ENCODE measurements at regions not wholly inside any gene's neighbourhood (a gene's known extent, or its start where the extent isn't known, plus 50 kb on each side); places are given as distances from the start of the nearest gene placed in this dataset.

DNA sequence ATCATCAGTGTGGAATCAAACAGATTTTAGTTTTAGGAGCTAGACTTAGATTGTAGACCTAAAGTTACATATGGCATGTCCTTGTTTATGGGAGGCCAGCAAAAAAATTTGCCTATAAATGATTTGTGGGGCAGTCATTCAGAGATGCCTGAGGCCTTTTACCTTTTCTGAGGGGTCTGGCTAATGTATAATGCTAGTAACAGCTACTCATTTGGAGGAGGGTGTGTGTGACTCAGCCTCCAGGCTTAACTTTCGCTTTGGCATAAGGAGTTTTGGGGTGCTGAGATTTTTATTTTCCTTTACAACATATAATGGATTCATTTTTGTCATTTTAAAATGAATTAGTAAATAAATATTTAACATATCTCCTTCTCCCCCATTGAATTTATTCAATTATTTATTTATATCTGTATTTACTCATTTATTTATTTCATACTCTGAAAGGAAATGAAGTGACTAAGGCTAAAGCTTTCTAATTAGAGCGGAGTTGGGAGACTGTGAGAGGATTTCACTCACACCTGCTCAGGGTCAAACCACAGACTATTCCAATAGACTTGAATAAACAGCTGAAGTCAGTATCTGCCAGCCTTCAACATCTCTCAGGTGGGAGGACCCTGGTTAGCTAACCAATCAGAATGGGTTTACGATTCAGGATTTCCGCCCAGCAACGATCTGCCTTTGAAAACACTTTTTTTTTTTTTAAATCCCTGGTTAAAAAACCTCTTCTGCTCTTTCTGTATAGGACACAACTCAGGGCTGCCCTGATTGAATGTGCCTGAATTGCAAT, 487.5 kb upstream of the SGCD start:
- no peak for DNase-seq (ENCODE audit: low spot score)

DNA sequence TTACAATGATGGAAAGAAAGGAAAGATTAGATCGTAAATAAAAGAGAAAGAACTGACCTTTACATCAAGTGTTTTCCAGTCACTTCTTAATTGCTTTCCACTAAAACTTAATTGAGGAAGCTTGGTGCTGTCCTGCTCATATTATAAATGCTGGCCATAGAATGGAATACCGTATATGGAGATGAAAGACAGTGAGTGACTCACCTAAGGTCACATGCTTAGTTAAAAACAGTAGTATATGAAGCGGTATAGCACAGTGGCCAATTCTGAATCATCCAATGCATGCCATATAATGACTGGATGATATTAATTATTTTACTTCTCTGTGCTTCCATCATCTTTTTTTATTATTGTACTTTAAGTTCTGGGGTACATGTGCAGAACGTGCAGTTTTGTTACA, 482.4 kb upstream of the SGCD start:
- DNase-seq (ENCODE audit: low spot score), result no peak

DNA sequence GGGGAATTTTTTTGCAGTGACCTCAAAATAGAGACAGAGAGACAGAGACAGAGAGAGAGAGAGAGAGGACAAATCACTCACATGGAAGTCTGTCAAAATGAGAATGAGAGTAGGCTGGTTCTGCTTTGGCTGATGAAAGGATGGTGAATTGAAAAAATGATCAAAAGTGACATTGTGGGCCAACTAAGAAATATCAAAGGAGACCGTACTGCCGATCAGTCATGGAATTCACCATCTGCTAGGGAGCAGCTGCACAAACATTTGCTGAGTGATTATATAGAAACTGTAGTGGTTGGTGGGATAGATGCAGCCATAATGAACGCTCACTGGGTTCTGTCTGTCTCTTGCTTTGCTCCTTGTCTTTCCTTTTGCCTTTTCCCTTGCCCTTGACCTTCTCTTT, 476.6 kb upstream of the SGCD start:
- DNase-seq (ENCODE audit: low spot score), result no peak

DNA sequence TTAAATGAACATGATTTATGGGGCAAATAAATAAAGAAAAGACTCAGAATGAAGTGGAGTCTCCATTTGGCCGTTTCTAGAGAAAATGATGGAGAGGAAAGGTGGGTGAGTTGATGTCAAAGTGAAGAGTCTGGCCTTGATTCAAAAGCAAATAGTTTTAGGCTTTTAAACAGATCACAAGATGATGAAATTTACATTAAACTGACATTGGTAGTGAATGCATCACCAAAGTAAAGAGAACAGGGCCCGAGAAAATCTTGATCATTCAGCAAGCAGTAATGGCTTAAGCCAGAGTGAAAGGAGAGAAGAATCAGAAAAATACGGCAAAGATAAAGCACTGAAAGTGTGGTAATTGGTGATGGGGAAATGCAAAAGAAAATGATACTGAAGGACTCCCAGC, 460.0 kb upstream of the SGCD start:
- no peak for DNase-seq (ENCODE audit: low spot score)

DNA sequence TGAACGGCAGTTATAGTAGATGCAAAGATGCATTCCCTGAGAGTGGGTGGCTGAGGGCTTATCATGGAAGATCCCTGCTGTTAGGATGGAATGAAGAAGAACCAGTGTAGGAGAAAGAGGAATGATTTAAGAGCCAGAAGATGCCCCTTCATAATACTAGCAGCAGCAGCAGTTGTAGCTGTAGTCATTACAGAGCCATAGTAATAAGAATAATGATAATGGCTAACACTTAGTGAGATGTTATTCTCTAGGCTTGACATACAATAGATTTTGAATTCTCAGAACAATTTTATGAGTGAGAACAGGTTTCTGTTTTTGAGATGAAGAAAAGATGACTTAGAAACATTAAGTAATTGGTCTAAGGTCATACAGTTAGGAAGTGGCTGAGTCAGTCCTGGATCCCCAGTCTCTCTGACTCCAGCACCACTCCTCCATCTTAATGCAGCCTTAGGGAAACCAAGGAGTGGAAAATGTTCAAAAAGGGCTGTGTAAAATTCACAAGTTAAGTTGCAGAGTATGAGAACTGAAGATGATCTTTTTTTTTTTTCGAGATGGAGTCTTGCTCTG, 459.4 kb upstream of the SGCD start:
- no peak for DNase-seq (ENCODE audit: low spot score)

DNA sequence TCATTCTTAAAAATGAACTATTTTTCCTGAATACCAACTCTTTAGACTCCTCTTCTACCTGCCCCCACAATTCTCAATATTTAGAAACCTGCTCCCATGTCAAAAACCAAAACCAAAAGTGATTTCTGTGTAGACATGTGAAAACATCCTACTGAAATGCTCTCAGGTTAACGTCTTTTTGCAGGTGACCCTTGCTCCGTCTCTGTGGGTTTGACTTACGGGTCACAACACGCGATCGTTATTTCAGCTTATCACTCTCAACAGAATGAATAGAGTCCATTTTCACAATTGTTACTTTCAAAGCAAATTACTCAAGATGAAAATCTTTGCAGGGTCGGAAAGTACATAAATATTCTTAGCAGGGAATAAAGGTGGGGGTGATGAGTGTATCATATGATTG, 456.3 kb upstream of the SGCD start:
- no peak for DNase-seq (ENCODE audit: low spot score)

DNA sequence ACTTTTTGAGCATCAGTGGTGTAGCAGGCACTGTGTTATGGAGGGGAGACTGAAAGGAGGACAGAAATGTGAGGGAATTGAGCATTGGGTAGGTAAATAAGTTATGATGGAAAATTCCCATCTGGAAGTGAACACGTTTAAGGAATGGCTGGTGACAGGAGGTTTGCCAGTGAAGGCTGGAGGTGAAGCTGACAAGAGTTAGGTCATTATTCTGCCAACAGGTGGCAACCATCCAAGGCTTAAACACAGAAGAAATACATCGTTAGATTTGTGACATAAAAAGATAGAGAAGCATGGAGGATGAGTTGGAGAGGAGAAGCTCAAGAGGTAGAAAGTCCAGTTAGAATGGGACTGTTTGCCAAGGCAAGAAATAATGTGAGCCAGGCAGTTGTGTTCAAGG, 455.3 kb upstream of the SGCD start:
- DNase-seq (ENCODE audit: low spot score), result no peak

DNA sequence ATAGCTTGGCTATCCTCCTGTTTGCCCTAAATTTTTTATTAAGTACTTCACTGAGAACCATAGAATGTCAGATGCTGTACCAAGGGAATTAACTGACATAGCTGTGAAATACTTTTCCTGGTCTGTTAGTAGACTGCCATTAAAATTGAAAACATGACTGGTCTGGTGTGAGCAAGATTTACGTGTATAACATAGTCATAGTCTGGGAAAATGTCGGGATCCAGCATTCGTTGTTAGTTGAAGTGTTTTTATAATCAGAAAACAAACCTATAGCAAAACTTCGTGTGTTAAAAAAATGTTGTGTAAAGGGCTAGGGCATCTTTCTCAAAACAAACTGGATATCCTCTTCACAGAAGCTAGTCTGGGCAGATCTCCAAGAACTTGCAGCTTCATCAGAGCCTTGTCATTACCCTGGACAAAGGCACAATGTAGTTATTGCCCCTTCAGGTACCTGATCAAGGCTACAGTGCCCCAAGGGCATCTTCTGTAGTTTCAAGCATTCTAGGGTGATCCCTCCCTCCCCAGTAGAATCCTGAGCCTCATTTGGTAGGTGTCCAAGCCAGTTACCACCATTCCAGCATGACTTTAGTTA, 454.2 kb upstream of the SGCD start:
- DNase-seq (ENCODE audit: low spot score), result no peak

DNA sequence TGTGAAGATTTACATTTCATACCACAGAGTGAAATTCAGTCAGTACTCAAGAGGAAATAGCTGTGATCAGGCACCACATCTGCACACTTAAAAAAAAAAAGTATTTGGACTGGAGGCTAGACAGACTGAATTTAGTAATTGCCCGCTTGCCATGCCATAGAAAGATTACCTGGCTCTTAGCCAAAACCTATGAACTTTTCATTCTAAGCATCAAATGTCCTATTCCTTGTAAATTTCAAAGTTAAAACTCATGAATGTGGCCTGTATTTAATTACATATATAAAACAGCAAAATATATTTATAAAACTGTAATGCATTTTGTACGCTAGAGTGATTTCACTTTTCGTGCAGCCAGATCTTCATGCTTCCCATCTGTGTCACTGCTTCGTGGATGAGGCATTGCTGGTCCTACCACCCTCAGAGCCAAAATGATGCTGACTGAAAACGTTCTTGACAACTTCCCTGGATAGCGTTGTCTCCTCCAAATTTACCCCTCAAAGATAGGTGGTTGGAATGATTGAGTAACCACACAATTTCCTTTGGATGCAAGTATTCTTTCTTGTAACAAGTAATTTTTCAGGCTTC, 447.9 kb upstream of the SGCD start:
- DNase-seq (ENCODE audit: low spot score), result no peak

DNA sequence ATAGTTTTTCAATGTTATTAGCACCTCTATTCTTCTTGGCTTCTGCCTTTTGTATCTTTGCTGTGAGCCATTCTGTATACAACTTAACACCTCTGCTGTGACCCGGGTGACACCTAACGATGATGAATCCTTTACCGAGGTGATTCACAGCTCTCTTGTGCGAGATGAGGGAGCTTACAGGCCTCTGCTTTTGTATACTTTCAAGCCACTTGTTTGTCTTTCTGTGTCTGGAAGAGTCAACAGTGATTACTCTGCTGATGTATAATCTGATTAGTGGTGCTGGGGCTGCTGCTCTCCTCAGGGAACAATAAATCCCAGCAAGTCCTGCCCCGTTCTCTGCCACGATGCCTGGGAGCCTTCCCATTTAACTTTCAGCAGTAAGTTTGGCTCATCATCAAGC, 442.9 kb upstream of the SGCD start:
- no peak for DNase-seq (ENCODE audit: low spot score)

DNA sequence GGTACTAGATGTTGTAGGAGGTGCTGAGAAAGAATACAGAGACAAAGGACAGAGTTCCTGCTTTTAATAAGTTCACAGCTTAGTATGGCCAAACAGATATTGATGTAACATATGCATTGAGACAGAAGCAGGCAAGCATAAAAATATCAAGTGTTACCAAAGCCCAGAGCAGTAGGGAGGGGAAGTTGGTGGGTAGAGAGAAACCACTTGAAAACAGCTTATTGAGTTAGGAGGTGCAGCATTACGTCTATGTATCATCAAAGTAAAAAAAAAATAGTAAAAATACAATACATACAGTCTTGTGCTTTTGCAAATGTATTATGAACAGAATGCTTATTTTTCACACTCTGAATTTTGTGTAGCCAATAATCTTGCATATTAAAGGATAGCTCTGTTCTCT, 441.8 kb upstream of the SGCD start:
- DNase-seq (ENCODE audit: low spot score), result no peak

DNA sequence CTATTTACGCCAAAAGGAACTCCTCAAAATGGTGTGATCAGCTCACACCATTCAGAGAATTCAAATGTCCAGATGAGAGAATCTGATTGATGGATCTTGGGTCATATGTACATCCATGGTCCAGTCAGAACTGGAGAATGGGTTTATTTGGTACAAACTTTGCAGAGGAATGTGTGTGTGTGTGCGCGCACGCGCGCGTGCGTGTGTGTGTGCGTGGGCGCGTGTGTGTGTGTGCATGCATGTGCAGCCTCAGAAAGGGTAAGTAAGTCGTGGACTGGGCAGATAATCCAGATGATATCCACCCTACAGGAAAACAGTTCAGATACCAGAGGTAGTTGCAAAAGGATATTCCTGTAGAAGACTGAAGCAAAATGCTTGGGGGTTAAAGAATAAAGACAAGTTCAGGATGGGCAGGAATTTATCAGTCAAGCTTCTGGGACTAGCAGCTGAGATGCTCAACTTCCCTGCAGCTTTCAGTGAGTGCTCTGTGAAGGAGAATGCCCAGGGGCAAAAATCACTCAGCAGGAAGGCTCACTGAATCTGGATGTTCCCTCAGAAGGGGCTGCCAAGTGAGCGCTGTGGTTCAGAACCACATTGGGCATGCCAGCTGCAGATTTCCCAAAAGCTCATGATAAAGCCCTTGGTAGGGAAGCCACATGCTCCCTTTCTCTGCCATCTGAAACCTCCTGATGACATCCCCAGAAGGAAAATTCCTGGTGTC, 440.5 kb upstream of the SGCD start:
- no peak for DNase-seq (ENCODE audit: low spot score)

DNA sequence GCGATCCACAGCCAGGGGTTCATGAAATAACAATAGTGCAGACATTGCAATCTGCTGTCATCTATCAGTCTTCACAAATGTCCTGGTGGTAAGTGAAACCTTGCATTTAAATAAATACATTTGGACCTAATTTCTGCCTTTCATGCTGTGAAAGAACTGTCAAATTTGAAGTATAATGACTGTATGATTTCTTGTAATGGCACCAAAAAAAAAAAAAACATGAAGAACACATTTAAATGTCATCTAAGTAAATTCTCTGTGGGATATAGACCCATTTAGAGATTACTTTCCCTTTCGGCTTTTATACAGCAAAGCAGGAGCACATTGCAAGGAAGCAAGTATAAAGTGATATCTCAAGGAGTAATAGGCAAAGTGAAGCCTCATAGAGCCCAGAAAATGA, 431.5 kb upstream of the SGCD start:
- no peak for DNase-seq (ENCODE audit: low spot score)

DNA sequence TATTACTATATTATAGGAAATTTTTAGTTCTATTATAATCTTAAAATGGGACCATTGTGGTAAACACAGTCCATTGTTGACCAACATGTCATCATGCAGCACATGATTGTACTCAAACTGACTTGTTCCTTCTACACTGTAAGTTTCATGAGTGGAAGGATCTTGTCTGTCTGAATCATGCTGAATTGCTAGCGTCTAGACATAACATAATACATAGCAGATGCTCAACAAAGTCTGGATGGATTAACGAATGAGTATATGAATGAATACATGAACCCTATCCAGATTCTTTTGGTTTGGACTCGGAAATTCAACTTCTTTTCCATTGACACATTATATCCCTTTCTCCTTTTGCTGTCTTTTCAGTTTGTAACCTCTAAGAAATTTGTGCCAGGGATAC, 429.2 kb upstream of the SGCD start:
- DNase-seq (ENCODE audit: low spot score), result no peak

DNA sequence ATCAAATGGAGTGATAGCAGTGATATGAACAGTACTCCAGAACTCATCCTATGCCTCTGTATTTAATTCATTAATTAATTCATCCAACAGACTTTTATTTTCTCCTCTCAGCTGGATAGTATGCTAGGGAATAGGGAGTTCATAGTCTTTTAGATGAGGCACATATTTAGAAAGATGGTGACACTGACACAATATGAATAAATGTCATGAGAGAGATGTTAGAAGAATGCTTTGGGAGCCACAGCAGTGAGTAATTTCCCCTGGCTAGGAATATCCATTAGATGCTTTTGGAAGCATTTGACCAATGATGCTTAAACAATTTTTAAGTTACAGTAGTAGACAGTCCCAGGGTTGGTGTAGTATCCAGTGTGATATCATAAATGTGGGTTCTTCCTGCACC, 428.7 kb upstream of the SGCD start:
- DNase-seq (ENCODE audit: low spot score), result no peak

DNA sequence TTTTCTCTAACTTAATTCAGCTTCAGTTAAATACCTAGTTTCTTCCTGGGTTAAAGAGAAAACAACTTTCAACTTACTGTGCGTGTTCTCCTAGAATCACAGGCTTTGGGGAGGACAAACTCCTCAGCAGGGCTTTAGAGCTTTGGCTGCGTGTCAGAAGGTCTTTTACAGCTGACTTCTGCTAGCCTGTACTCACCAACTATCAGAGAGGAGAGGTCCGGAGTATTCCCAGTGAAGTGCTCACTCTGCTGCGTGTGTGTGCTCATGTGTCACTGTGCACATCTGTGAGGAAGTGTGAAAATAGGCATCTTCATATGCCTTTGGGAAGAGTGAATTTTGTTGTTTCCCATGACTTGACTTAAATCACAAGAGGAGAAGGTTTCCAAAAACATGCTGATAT, 423.2 kb upstream of the SGCD start:
- DNase-seq (ENCODE audit: low spot score), result no peak

DNA sequence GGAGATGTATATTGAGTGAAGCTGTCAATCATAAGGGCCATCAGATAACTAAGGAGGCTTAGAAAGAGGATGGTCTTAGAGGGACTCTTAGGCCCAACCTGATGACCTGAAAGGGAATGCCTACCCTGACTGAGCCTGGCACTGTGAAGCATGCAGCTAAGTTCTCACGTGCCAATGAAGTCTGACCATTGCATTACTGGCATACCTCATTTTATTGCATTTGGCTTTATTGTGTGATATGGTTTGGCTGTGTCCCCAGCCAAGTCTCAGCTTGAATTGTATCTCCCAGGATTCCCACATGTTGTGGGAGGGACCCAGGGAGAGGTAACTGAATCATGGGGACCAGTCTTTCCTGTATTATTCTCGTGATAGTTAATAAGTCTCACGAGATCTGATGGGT, 421.6 kb upstream of the SGCD start:
- DNase-seq (ENCODE audit: low spot score), result no peak

DNA sequence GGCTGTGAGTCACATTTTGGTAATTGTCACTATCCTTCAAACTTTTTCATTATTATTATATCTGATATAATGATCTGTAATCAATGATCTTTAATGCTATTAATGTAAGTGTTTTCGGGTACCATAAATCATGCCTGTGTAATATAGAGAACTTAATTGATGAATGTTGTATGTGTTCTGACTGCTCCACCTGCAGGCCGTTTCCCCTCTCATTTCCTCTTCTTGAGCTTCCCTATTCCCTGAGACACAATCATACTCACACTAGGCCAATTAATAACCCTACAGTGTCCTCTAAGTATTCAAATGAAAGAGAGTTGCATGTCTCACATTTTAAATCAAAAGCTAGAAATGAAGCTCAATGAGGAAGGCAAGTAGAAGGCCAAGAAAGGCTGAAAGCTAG, 420.9 kb upstream of the SGCD start:
- no peak for DNase-seq (ENCODE audit: low spot score)

DNA sequence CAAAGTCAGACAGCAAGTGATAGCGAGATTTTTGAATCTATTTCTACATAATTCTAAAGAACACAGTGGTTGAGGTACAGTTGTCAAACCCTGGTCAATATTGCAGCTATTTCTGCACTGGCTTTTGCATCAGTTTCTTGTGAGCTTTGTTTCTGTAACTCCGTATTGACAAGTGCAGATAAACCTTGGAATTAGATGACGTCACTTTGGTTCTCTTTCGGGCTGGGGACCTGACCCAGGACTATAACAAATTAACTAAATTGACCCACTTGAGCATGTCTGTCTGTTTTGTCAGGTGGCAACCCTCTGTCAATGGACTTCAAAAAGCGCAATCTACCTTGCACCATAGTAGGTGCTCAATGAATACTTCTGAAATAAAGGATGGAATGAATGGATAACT, 418.4 kb upstream of the SGCD start:
- DNase-seq (ENCODE audit: low spot score), result no peak

DNA sequence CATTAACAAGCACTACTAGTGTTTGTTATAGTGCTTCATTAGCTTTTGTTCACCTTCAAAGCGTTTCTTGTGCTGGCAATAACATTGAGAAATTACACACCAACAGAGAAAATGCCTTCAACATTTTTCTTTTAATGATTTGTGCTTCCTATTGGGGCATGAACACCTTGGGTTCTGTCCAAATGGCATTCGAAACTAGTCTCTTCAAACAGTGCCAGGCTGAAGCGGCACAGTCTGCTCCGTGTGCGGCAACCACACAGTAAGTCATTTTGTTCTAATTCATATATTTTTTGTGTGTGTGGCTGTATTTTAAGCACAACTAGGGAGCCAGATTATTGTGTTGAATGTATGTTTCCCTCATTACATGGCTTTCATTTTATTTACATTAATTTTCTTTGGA, 414.7 kb upstream of the SGCD start:
- DNase-seq (ENCODE audit: low spot score), result no peak

DNA sequence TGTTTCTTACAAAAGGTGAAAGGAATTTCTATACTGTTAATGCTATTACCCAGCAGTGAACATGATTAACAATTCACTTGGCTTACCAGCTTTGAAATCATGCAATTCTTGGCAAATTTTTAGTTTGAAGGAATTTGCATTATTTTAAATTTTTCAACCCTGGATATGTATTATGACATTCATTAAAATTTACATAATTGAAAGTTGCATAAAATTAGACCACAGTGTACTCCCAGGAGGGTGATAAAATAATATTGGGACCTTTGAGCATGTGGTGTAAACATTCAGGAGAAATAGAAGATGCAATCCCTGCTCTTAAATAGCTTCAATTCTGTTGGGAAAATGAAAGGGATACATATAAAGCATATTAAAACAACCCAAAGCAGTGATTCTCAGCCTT, 412.2 kb upstream of the SGCD start:
- no peak for DNase-seq (ENCODE audit: low spot score)

DNA sequence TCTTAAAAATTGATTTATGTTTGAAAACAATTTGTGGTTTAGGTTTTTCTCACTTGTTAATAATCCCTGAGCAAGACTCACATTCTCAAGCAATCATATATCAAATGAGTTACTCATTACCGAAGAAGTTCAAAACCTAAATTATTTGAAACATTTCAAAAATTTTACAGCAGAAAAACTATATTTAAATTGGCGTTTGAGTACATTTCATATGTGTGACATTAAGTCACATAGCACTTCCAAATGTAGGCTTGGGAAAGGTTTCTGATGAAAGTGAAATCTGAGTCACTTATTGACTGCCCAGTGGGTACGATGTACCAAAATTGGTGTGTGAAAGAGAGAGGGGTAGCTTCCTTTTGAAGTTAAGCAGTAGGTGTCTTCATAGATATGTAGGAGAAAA, 411.4 kb upstream of the SGCD start:
- DNase-seq (ENCODE audit: low spot score), result no peak

DNA sequence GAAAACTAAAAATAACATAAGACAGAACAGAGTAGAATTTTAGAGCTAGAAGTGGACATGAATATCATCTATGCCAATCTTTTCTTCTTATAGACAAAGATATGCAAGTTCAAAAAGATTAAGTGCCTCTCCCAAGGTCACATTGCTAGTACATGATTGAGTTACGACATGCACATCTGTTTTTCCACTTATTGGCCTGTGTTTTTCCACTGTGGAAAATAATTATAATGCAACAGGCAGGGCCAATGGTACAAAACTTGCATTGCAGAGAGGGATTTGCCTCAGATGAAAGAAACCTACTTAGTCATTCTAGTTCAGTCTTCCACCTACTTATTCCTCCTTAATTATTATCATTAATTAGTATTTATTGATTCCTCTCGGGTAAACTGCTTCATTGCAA, 407.8 kb upstream of the SGCD start:
- DNase-seq (ENCODE audit: low spot score), result no peak

Measured in hematopoietic multipotent progenitor cell treated with erythropoietin and hydrocortisone succinate and interleukin-3 and kit ligand, for 15 days (in vitro differentiated cells).